ENCODE measurements at regions not wholly inside any gene's neighbourhood (a gene's known extent, or its start where the extent isn't known, plus 50 kb on each side); places are given as distances from the start of the nearest gene placed in this dataset.
"Not testable (repeated sequence)": the region's sequence is repeated elsewhere in the genome, so short reads cannot be mapped to it uniquely, and the experiment has no call there.

GRCh38 chr6:112887424-112887823 lies 540.3 kb downstream of the RFPL4B start:
- not testable (repeated sequence) for TF ChIP-seq POLR2A, CTCF (IDR thresholded peaks at IDR 0.05)

All from esophagus squamous epithelium (tissue), 4 donors.